NCI-H82 (cell line): ENCODE measurements at regions not wholly inside any gene's neighbourhood (a gene's known extent, or its start where the extent isn't known, plus 50 kb on each side); places are given as distances from the start of the nearest gene placed in this dataset.

Experiments
- DNase-seq: peaks from one replicate; lab custom pipeline; 2025; lab: John Stamatoyannopoulos, UW

DNA sequence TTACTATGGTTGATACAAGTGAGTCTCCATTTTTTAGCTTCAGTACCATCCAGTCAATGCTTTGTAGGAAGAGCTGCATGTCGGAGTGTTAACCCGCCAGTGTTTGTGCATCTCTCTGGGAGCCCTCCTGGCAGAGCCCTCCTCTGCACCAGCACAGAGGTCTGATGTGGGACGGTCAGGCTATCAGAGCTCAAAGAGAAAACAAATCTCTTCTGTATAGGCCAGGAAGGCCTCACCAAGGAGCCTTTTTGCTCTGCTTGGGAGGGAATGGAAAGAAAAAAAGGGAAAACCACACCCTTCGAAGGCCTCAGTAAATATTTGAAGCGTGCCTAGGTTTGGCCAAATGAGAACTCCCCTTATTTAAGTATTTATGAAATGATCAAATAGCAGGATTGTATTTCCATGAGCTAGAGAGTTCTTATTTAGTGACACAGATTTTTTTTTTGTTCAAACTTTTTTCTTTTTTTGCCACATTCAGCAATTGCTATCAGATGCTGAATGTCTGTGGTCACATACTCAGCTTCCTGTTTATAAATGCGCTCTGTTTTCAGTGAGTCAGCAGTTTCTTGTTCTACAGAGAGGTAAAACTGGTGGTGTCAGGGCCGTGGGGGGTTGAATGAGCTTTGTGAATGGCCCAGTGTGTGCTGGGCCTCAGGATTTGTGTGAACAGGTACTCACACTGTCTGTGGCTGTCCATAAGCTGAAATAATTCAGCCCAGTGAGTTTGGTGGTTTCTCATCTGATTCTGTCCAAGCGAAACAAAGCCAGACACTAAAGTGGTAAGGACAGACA lies 226.6 kb downstream of the SNX18 start:
- DNase-seq: no peak

DNA sequence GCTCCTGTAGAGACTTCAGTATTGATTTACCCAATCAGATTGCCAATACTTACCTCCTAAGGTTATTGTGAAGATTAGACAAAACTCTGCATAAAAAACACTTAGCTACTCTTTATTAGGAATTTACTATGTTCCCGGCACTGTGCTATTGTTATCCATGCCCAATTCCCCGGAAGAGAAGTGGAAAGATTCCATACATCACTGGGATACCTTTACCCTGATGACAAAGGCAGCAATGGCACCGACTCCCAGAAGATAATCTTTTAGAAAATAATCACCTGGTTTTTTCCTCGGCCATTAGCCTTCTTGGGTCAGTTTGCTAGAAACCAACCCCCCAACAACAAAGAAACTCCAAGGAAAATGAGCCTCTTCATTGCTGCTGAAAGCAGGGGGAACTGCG lies 226.0 kb downstream of the SNX18 start:
- no peak for DNase-seq

DNA sequence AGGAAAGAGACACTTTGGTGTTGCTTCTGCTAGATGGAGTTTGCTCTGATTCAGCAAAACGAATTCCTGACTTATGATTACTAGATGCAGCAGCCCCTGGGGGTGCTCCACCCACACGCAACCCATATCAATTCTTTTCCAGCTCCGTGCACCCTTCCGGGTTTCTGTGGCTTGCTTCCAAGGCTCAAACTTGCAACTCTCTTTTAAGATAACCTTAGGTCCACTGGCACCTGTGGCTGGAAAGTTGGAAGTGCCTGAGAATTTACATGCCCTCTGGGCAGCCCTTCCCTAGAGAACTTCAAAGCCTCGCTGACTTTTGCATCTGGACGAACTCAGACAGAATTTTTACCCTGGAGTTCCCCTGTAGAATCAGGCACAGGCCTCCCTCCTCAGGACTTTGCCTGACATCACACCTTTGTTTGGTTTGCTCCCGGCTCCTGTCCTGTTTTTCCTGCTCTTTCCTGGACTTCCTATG lies 224.9 kb downstream of the SNX18 start:
- no peak for DNase-seq

DNA sequence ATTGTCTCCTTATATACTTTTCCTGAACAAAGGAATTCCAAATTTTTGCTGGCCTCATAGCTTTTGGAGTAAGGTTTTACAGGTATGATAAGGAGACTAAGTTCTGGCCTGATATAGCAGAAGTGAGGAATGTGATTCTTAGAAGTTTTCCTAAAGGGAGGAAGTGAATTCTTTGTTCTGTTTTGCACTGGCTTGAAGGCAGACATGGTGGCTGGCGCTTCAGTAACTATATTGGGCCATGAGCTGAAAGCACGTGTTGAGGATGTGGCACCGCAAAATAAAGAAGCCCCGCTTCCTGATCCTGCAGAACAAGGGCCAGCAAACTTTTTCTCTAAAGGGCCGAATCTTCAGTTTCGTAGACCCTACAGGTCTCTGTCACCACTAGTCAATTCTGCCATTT lies 224.2 kb downstream of the SNX18 start:
- no peak for DNase-seq

DNA sequence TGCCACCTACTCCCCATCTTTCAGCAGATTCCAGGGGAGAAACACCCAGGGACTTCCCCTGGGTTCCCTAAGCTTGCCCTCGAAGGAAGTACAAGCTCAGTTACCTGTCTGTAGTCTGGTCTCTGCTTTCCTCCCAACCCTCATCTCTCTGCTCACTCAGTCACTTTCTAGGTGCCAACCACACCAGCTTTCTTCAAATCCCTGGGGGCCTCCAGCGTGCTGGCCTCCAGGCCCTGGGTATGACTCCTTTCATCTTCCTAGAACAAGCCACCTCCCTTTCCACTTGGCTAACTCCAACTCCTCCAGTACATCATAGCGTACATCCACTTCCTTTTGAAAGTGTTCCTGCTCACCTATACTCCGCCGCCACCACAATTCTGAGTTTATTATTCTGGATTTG lies 222.6 kb downstream of the SNX18 start:
- no peak for DNase-seq

DNA sequence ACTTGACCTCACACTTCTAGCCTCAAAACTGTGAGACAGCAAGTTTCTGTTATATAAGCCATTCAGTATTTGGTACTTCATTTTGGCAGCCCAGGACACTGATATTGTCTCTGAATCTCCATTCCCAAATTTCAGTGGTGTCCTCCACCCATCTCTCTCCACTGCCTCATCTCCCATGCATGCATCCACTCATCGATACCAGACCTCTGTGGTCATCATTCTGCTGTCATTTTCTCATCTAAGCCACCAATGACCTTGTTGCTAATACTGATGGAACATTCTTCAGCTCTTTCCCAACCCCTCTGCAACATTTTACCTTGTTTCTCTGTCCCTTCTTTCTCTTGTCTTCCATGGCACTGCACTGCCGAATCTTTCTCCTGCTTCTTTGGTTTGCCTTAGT lies 221.8 kb downstream of the SNX18 start:
- no peak for DNase-seq

DNA sequence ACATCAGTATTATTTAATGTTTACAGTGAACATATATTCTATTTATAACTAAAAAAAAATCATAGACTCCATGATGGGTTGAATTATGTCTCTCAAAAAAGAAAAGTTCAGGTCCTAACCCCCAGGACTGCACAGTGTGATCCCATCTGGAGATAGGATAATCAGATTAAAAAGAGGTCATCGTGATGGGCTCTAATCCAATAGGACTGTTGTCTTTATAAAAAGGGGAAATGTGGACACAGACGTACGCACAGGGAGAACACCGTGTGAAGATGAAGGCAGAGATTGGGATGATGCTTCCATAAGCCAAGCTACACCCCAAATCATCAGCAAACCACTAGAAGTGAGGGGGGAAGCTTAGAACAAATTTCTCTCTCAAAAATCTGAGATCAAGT lies 221.4 kb downstream of the SNX18 start:
- DNase-seq: peak; percentile 64

DNA sequence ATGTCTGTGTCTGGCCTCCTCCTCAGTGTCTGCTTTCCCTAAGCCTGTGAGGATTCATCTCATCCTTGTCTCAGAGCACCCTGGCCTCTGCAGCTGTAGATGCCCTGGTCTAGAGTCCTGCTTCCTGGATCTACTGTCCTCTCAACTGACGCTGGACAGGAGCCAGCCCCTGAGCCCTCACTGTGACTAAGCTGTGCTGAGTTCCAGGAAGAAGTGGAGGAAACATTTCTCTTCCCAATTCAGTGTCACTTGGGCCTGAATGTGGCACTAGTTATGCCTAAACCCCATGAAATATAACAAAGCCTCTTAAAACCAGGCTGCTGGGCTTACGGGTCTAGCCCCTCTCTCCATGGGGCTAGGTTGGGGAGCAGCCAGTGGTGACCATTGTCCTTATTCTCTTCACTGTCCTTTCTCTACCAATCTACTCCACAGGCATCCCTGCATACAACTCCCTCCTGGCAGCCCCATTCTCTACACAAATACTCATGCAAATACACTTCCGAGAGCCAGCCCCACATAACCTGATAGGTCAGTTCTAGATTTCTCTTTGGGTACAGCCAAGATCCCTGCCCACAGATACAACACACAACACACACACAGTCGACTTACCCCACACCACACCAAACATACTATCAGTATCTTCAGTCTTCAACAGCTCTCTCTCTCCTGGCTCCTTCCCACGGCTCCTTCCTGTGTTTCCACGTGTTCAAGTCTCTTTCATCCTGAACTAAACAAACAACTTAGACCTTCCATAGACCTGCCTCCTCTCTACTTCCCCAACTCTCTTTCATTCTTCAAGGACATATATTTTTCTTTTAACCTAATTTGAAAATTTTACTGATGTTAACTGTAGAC lies 220.8 kb downstream of the SNX18 start:
- peak; percentile 5 for DNase-seq

DNA sequence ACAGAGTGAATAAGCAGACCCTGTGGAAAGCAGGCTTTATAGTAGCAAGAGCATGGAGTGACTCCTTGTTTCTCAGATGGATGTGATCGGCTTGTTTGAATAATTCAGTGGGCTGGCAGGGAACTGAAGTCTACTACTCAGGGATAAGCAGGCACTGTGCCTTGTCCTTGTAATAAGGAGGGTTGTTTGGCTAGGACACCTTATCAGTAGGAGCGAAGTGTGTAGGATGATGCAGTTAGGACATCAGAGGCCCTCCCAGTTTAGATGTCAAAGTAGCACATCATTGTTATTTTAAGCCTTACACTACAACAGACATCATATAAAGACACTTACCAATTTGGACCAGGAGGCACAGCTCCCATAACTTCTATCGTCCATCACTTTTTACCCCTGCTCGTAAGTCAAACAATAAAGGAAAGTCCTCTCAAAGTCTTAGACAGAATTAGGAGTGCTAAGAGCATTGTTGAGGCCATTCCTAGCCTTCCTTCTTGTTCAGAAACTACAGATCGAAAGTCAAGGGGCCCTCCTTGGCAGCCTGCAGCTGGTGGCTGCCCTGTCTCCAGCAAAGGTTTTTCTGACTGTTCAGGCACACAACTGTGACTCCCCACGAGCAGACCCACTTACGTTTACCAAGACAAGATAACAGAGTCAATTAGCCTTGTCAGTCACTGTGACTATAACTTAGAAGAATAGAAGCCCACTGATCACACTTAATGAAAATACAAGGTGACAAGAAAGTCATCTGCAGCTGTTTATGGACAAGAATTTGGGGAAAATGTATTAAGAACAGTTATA lies 218.6 kb downstream of the SNX18 start:
- DNase-seq: no peak

DNA sequence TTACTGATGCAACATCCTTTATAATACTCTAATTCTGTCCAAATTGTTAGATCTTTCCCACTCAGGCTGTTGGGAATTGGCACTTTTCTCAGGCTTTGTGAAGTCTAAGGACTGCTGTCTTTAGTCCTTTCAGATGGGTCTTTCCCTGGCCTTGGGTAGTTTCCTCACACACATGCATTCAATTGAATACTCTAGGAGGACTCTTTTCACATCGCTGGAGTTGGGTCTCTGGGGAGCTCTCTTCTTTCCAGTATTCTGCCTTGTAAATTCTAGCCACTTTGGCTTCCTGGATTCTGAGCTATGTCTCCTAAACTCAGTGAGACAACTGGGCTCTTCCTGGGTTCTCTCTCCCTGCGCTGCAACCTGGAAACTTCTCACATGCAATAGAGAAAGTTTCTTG lies 215.5 kb downstream of the SNX18 start:
- DNase-seq: no peak

DNA sequence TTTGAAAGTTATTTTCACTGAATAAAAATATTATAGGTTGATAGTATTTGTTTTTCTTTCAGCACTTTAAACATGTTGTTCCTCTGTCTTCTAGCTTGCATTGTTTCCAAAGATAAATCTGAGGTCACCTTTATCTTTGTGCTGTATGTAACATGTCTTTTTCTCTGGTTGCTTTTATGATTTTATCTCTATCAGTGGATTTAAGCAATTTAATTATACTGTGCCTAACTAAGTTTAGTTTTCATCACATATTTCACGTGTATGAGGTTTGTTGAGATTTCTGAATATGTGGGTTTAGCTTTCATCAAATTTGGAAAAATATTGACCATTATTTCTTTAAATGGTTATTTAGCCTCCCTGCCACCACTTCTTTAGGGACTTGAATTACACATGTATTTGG lies 214.5 kb downstream of the SNX18 start:
- DNase-seq: no peak

DNA sequence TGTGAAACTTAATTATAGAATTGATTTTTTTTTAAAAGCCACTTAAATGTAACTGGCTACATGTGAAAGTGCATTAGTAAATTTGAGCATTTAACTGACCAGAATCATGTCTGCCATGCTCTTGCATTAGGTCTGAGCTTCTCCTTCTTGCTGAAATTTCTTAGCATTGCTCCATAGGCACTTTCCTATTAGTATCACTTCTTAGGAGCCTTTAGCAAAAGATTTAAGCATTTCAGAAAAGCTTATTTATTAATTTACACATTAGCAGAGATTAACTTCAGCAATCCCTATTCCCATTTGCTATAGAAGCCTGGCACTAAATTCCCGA lies 211.0 kb downstream of the SNX18 start:
- DNase-seq: no peak

DNA sequence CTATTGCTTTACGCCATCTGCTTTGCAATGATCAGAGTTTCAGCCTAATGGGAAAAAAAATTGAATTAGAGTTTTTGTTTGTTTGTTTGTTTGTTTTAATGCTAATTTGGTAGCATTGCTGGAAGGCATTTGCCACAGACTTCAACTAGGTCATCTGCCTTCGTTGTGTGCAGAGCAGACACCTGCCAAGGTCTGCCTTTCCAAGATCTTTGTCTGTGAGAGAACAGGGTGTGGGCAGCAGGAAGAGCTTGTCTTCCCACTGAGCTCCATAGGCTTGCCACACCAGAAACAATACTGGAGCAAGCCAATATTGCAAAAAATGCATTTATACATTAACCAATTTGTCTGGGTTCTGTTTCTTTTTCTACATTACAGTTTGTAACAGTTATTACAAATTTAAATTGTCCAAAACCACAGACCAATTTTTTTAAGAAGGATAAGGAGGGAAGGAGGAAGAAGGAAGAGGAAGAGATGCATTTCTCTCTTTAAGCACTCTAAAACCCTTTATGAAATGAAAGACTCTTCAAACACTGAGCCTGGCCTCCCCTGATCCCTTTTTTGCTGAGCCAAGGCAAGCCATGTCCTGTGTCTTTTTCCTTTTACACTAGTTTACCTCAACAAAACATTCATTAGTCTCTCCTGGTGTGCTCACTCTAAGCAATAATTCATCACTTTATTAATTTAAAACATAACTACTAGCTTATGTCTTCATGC lies 210.5 kb downstream of the SNX18 start:
- peak; percentile 61 for DNase-seq

DNA sequence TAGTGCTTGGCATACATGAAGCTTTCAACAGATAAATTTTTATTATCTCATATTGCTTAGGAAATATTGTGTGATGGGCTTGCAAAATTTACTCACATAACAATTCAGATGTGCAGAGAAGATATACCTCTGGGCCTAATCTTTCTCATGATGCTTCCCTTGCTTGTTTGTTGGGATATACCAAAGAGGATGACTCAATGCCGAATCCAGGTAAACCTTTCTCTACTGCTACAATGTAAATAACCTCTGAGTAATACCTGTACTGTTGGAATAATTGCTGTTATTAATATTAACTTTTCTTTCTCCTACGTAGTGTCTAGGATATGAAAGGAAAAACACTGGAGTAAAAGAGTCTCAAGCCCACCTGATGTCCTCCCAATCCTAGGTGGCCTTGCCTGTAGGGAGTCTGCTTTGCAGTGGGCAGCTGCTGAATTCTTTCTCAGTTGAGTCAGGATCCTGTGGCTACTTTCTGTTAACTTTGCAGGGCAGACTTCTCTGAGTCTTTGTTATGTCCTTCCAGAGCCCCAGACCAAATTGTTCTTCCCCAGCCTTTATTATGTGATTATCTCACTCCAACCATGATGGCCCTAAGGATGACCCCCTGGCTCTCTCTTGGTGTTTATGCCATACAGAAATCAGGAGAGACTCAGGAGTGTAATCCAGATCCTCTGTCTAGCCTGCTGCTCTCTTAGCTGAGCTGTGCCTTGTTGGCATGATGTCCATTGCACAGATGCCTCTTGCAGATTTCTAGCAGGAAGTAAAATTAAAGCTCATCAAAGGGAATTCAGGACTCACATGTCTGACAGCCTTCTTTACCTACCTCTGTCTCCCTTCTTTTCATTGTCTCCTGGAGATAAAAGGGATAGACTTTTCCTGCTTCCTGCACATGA lies 208.1 kb downstream of the SNX18 start:
- DNase-seq: no peak

DNA sequence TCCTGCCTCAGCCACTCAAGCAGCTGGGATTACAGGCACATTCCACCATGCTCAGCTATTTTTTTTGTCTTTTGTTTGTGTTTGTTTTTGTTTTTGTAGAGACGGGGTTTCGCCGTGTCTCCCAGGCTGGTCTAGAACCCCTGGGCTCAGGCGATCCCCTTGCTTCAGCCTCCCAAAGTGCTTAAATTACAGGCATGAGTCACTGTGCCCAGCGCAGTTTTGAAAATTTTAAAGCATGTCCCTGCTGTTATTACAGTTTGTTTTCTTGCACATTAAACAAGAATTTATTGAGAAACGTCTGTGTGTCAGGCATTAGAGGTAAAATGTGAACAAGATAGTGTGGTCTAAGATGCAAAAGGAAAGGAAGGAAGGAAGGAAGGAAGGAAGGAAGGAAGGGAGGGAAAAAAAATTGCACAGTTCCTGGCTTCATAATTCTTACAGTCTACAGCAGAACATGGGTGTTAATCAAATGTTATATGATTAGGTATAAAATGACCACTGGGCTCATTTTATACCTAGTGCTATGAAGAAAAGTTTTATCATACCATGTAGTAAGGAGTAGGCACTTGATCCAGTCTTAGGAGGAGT lies 205.4 kb downstream of the SNX18 start:
- DNase-seq: no peak

DNA sequence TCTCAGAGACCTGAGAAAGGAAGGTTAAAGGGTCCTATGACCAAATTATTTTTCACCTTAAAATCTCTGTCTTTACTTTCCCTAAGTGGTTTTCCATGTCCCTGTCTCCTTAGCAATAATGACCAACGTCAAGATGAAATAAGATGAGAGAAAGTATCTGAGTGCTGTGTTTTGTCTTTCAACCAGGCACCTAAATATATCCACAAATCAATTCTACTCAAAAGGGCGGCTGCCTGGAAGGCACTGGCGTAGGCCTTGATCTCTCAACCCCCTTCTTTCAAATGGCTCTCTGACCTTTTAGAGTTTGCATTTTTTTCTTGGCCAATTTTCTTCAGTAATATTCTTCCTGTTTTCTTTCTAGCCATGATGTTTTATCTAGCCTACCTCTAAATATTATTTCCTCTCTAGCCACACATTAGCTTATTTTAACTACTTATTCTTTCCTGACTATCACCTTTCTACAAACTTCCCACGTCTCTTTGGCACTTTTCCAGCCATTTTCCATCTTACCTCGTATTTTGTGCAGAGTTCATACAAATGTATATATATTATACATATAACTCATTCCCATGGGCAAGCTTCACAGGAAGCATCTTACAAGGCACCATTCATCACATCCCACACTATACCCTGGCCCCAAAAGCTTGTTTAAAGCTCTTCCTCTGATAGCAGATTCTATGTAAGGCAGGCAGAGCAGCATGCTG lies 204.5 kb downstream of the SNX18 start:
- no peak for DNase-seq

DNA sequence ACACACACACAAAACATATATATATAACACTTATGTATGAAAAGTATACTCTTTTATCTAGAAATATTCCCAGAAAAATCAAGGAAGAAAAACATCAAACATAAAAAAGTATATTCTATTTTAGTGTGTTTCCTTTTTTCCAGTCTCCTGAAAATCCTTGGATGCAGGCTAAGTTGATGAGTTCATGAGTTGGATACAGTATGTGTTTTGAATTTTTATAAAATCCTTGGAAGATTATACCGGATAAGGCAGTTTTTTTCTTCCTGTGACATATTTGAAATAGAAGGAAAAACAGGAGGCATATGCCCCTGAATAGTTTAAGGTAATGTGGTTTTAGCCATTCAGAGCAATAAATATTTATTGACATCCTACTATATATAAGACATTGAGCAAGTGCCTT lies 203.6 kb downstream of the SNX18 start:
- no peak for DNase-seq

DNA sequence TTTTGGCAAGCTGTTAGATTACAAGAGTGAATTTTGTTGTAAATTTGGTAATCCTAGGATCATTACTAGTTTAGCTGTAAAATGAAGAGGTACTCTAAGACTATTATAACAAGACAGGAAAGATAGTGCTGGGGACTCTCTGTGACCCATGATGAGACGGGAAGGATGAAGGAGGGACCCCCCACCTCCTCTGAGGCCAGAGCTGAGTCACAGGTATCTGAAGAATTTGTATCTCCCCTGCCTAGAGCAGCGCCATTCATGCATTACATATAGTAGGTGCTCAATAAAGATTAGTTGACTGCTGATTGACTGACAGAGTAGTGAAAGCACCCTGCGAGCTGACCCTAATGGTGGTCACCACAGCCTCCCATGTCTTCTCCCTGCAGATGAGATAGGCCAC lies 202.8 kb downstream of the SNX18 start:
- no peak for DNase-seq

DNA sequence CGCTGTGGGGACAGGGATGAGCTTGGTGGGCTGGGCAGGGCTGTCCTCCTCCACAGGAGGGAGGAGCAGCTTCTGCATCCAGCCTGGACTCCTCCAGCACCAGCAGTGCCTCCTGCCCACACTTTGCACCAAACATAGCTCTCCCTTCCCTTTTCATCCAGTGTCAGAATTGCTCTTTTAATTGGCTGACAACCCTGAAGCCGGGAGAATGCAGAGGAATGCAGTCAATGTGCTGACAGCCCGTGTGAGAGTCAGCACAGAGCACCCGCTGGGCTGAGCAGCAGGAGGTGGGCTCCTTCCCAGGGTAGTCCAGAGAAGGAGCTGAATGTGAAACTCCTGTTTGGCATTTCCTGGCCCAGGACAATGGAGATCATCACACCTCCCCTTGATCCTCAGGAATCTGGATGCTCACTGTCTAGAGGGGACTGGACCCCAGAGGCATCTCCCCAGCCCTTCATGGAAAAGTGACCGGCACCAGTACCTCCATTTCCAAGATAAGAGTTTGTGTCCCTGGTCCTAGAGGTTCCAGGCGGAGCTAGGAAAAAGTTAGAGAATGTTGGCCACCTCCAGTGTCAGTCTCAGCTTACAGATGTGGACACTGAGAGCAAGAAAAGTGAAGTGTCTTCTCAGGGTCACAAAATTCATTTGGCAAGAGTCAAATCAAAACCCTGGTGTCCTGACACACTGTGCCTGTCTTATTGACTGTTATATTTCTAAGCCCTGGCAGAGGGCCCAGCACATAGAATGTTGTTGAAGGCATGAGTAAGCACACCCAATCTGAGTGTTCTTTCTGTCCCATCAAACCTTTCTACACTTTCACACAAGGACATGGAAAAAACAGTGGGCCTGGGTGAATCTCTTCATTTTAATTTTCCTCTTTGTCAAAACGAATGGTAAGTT lies 202.1 kb downstream of the SNX18 start:
- DNase-seq: no peak
